Panc1 (cell line): ENCODE measurements at regions not wholly inside any gene's neighbourhood (a gene's known extent, or its start where the extent isn't known, plus 50 kb on each side); places are given as distances from the start of the nearest gene placed in this dataset.

Experiments used
- ATAC-seq: fragments of 200-7000 bp; cut with Tn5 transposase; 2 replicates; pipeline ENCODE4 v1.9.1; 2020; ENCODE audit warnings: mild to moderate bottlenecking, moderate library complexity
- BruUV-seq: library from RNA; stranded (reverse); fragments of 400-500 nt; replicated peaks from 2 replicates; lab custom pipeline; 2021; lab: Mats Ljungman, UMichigan
- CTCF ChIA-PET: fragments of 300-600 bp; sonication (Branson Sonifier 250); formaldehyde crosslinking; loops from one replicate; lab custom pipeline; 2022; ENCODE audit warnings: antibody characterized with exemption; lab: Charles Lee
- POLR2A ChIA-PET: fragments of 300-600 bp; sonication (Branson Sonifier 250); formaldehyde crosslinking; loops from one replicate; lab custom pipeline; 2022; ENCODE audit warnings: antibody characterized with exemption; lab: Charles Lee
- DNase-seq: peaks from one replicate; pipeline ENCODE4 v3.0.0-alpha.2; 2010; ENCODE audit warnings: low read depth, low spot score
- H3K27ac ChIP-seq: 2 replicates; pipeline ENCODE4 v1.5.1; 2011; ENCODE audit warnings: mild to moderate bottlenecking, low read length, inconsistent platforms
- H3K27me3 ChIP-seq: fragments of 200-500 bp; sonication (Bioruptor generic); 2 replicates; pipeline ENCODE4 v1.6.0; 2014; ENCODE audit warnings: low read length, inconsistent platforms; ENCODE audit not compliant: control insufficient read depth, insufficient read depth
- H3K36me3 ChIP-seq: fragments of 200-500 bp; sonication (Bioruptor generic); 2 replicates; pipeline ENCODE4 v1.5.1; 2014; ENCODE audit warnings: inconsistent platforms, mild to moderate bottlenecking, low read length, moderate library complexity; ENCODE audit not compliant: control insufficient read depth, insufficient read depth
- H3K4me1 ChIP-seq: 2 replicates; pipeline ENCODE4 v1.5.1; 2011; ENCODE audit warnings: inconsistent platforms, mild to moderate bottlenecking, low read length, moderate library complexity; ENCODE audit not compliant: control insufficient read depth, insufficient read depth
- H3K4me3 ChIP-seq, 2 experiments: 2 replicates each; pipeline ENCODE4 v1.5.1; 2011 to 2012; ENCODE audit warnings: low read depth in 2 of 2, low read length in 2 of 2, mild to moderate bottlenecking in 2 of 2, inconsistent platforms in 1 of 2, moderate library complexity in 1 of 2
- H3K9me3 ChIP-seq: fragments of 200-500 bp; sonication (Bioruptor generic); 2 replicates; pipeline ENCODE4 v1.5.1; 2014; ENCODE audit warnings: low read depth, mild to moderate bottlenecking, inconsistent platforms, low read length, moderate library complexity; ENCODE audit not compliant: control insufficient read depth, insufficient read depth
- POLR2AphosphoS5 ChIP-seq: IDR thresholded peaks from 2 replicates; pipeline ENCODE4 v1.6.1; 2012; ENCODE audit warnings: mild to moderate bottlenecking, low read depth, low read length, moderate library complexity
- REST ChIP-seq, 2 experiments: IDR thresholded peaks; 2 replicates each; pipeline ENCODE4 v1.6.1; 2011 to 2012; ENCODE audit warnings: low read depth in 2 of 2, control low read depth in 1 of 2, low read length in 1 of 2, mild to moderate bottlenecking in 1 of 2, moderate library complexity in 1 of 2; ENCODE audit not compliant: insufficient read depth in 1 of 2
- SIN3A ChIP-seq: IDR thresholded peaks from 2 replicates; pipeline ENCODE4 v1.6.1; 2012; ENCODE audit warnings: low read depth, mild to moderate bottlenecking, low read length, moderate library complexity, borderline replicate concordance; ENCODE audit not compliant: insufficient read depth
- TCF7L2 ChIP-seq: IDR thresholded peaks from 2 replicates; pipeline ENCODE4 v1.6.1; 2011; ENCODE audit warnings: mild to moderate bottlenecking, low read depth, low read length, inconsistent platforms
- in situ Hi-C: cut with HindIII; loops from 2 replicates; pipeline ENCODE4 v1.10.0; 2016; ENCODE audit warnings: low sequenced_read_pairs, low pct_unique_long_range_greater_than_20kb
- intact Hi-C: fragments of 100-400 bp; cut with micrococcal nuclease; formaldehyde crosslinking; loops from one replicate; pipeline ENCODE4 v1.10.0; 2022; ENCODE audit not compliant: unreplicated experiment
- TF ChIP-seq, protein P1 (sequence below): fragments of 450-650 bp; IDR thresholded peaks from 2 replicates; pipeline ENCODE4 v1.5.1; 2017; ENCODE audit warnings: mild to moderate bottlenecking

DNA sequence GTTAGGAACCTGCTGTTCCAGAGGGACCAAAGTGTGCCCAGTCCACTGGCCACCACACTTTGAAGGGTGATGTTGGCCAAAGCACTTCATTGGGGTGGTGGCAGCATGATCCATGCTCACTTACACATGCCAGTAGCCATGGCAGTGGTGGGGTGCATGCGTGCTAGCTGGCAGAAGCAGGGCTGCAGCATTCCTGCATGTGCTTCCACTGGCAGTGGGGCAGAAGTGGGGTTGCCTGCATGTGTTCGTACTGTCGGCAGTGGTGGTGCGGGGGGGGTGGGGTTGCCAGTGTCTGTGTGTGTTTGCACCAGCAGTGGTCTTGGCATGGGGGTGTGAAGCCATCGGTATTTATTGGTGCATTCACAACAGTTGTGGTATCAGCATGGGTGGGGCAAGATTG, 260.3 kb upstream of the ANKH start:
- H3K9me3 ChIP-seq, result no peaks in the 10 kb centered on the region
- intact Hi-C loops (no loop called here), in situ Hi-C loops (no loop called here)
- ChIA-PET POLR2A (no interaction called here), CTCF (no interaction called here)
- no peak for DNase-seq
- H3K27ac ChIP-seq, result no peak overlapping the region
- H3K4me1 ChIP-seq, result no peaks in the 10 kb centered on the region
- TF ChIP-seq, protein P1, sequence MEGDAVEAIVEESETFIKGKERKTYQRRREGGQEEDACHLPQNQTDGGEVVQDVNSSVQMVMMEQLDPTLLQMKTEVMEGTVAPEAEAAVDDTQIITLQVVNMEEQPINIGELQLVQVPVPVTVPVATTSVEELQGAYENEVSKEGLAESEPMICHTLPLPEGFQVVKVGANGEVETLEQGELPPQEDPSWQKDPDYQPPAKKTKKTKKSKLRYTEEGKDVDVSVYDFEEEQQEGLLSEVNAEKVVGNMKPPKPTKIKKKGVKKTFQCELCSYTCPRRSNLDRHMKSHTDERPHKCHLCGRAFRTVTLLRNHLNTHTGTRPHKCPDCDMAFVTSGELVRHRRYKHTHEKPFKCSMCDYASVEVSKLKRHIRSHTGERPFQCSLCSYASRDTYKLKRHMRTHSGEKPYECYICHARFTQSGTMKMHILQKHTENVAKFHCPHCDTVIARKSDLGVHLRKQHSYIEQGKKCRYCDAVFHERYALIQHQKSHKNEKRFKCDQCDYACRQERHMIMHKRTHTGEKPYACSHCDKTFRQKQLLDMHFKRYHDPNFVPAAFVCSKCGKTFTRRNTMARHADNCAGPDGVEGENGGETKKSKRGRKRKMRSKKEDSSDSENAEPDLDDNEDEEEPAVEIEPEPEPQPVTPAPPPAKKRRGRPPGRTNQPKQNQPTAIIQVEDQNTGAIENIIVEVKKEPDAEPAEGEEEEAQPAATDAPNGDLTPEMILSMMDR, result no peak
- TF ChIP-seq SIN3A (no peak), POLR2AphosphoS5 (no peak), REST (IDR thresholded peaks at IDR 0.05; ENCODE audit: insufficient read depth in 1 of 2, low read depth in 2 of 2, low read length in 1 of 2) (no peak), TCF7L2 (no peak)
- no peak overlapping the region for H3K4me3 ChIP-seq
- no peak for ATAC-seq
- no TSS peak for BruUV-seq
- no peaks in the 10 kb centered on the region for H3K27me3 ChIP-seq
- no peaks in the 10 kb centered on the region for H3K36me3 ChIP-seq

- Histone ChIP-seq H3K9me3 (no peaks in the 10 kb centered on the region), H3K4me3 (no peak overlapping the region), H3K27ac (no peak overlapping the region), H3K36me3 (no peaks in the 10 kb centered on the region), H3K27me3 (no peaks in the 10 kb centered on the region), H3K4me1 (no peaks in the 10 kb centered on the region)
- no peak for ATAC-seq
- in situ Hi-C loops, result no loop called here
- TF ChIP-seq SIN3A, result no peak
- TF ChIP-seq, protein P1, result no peak
- no peak for TF ChIP-seq POLR2AphosphoS5
- TF ChIP-seq TCF7L2, result no peak
- TF ChIP-seq REST (IDR thresholded peaks at IDR 0.05; ENCODE audit: insufficient read depth in 1 of 2, low read depth in 2 of 2, low read length in 1 of 2), result no peak
- no TSS peak for BruUV-seq
- CTCF ChIA-PET, result no interaction called here
- POLR2A ChIA-PET, result no interaction called here
- no peak for DNase-seq
- intact Hi-C loops, result no loop called here
These were observed 253.4 kb upstream of the ANKH start for GRCh38 chr5:15124871-15125568.
